RWPE2 (cell line): ENCODE measurements at regions not wholly inside any gene's neighbourhood (a gene's known extent, or its start where the extent isn't known, plus 50 kb on each side); places are given as distances from the start of the nearest gene placed in this dataset.

Experiments used
- ATAC-seq: fragments of 200-7000 bp; cut with Tn5 transposase; 3 replicates; pipeline ENCODE4 v1.9.1; 2021; ENCODE audit warnings: low read depth
- DNase-seq: peaks from one replicate; pipeline ENCODE4 v3.0.0-alpha.2; 2020; ENCODE audit warnings: low spot score
- H3K27ac ChIP-seq: fragments of 450-650 bp; 2 replicates; pipeline ENCODE4 v1.5.1; 2017; ENCODE audit warnings: mild to moderate bottlenecking; ENCODE audit not compliant: poor library complexity, severe bottlenecking
- H3K27me3 ChIP-seq: fragments of 250-450 bp; sonication (Bioruptor Pico); 2 replicates; pipeline ENCODE4 v1.5.1; 2021; ENCODE audit warnings: mild to moderate bottlenecking, moderate library complexity; ENCODE audit not compliant: insufficient read depth, poor library complexity, severe bottlenecking
- H3K36me3 ChIP-seq: fragments of 250-450 bp; sonication (Bioruptor Pico); 2 replicates; pipeline ENCODE4 v1.5.1; 2020; ENCODE audit warnings: low read depth, mild to moderate bottlenecking, moderate library complexity
- H3K4me1 ChIP-seq: fragments of 250-450 bp; sonication (Bioruptor Pico); 2 replicates; pipeline ENCODE4 v1.5.1; 2021; ENCODE audit warnings: mild to moderate bottlenecking, moderate library complexity; ENCODE audit not compliant: insufficient read depth, poor library complexity, severe bottlenecking
- H3K4me3 ChIP-seq: fragments of 250-450 bp; sonication (Bioruptor Pico); 2 replicates; pipeline ENCODE4 v1.5.1; 2021; ENCODE audit warnings: mild to moderate bottlenecking, moderate library complexity; ENCODE audit not compliant: severe bottlenecking
- H3K9me3 ChIP-seq: fragments of 250-450 bp; sonication (Bioruptor Pico); 2 replicates; pipeline ENCODE4 v1.5.1; 2021; ENCODE audit warnings: mild to moderate bottlenecking, moderate library complexity; ENCODE audit not compliant: severe bottlenecking
- CTCF ChIP-seq: fragments of 450-650 bp; IDR thresholded peaks from one replicate; pipeline ENCODE4 v1.5.1; 2017; ENCODE audit warnings: mild to moderate bottlenecking, moderate library complexity; ENCODE audit not compliant: poor library complexity, severe bottlenecking

- ATAC-seq (no peak), DNase-seq (no peak)
- Histone ChIP-seq H3K4me3 (no peak overlapping the region), H3K36me3 (no peaks in the 10 kb centered on the region), H3K4me1 (no peaks in the 10 kb centered on the region), H3K9me3 (no peaks in the 10 kb centered on the region), H3K27me3 (no peaks in the 10 kb centered on the region), H3K27ac (no peak overlapping the region)
- no peak for TF ChIP-seq CTCF
Observed at GRCh38 chr3:163914567-163914966, 1163.7 kb downstream of the SI start.

GRCh38 chr3:163891771-163892170 is 1186.5 kb downstream of the SI start:
- H3K4me1 ChIP-seq, result no peaks in the 10 kb centered on the region
- peaks cover 2% of the 10 kb centered on the region for H3K27me3 ChIP-seq
- DNase-seq, result no peak
- H3K9me3 ChIP-seq, result no peaks in the 10 kb centered on the region
- no peak overlapping the region for H3K27ac ChIP-seq
- H3K36me3 ChIP-seq, result no peaks in the 10 kb centered on the region
- H3K4me3 ChIP-seq, result no peak overlapping the region
- TF ChIP-seq CTCF, result no peak
- ATAC-seq, result no peak

GRCh38 chr3:163890661-163891060 is 1187.6 kb downstream of the SI start:
- H3K9me3 ChIP-seq, result no peaks in the 10 kb centered on the region
- no peak overlapping the region for H3K4me3 ChIP-seq
- no peak for TF ChIP-seq CTCF
- no peak overlapping the region for H3K27ac ChIP-seq
- H3K36me3 ChIP-seq, result no peaks in the 10 kb centered on the region
- ATAC-seq (no peak), DNase-seq (no peak)
- H3K4me1 ChIP-seq, result no peaks in the 10 kb centered on the region
- peaks cover 2% of the 10 kb centered on the region for H3K27me3 ChIP-seq

GRCh38 chr3:163879172-163879571 is 1199.1 kb downstream of the SI start:
- H3K4me3 ChIP-seq, result no peak overlapping the region
- H3K27me3 ChIP-seq, result no peaks in the 10 kb centered on the region
- H3K9me3 ChIP-seq, result no peaks in the 10 kb centered on the region
- no peak for DNase-seq
- no peak for ATAC-seq
- no peaks in the 10 kb centered on the region for H3K36me3 ChIP-seq
- no peak overlapping the region for H3K27ac ChIP-seq
- H3K4me1 ChIP-seq, result no peaks in the 10 kb centered on the region
- TF ChIP-seq CTCF, result no peak

- no peaks in the 10 kb centered on the region for H3K27me3 ChIP-seq
- ATAC-seq, result no peak
- no peak for TF ChIP-seq CTCF
- no peaks in the 10 kb centered on the region for H3K36me3 ChIP-seq
- H3K9me3 ChIP-seq, result no peaks in the 10 kb centered on the region
- H3K27ac ChIP-seq, result no peak overlapping the region
- no peak overlapping the region for H3K4me3 ChIP-seq
- DNase-seq, result no peak
- H3K4me1 ChIP-seq, result no peaks in the 10 kb centered on the region
Observed at GRCh38 chr3:163878396-163878795, 1199.9 kb downstream of the SI start.
